SK-N-SH (cell line): ENCODE measurements at regions not wholly inside any gene's neighbourhood (a gene's known extent, or its start where the extent isn't known, plus 50 kb on each side); places are given as distances from the start of the nearest gene placed in this dataset.

Experiments used
- CTCF ChIA-PET: fragments of 300-600, 350-600 bp; formaldehyde crosslinking; extraction: SDS; loops from one replicate; lab custom pipeline; 2021; lab: Yijun Ruan, JAX
- POLR2A ChIA-PET: fragments of 350-600 bp; sonication (Branson Sonifier 250); formaldehyde crosslinking; extraction: SDS; loops from one replicate; lab custom pipeline; 2020; ENCODE audit warnings: antibody characterized with exemption, inconsistent platforms; lab: Yijun Ruan, JAX
- DNase-seq: peaks from one replicate; pipeline ENCODE4 v3.0.0; 2012
- H2AFZ ChIP-seq: fragments of 200-600 bp; sonication (generic); 2 replicates; pipeline ENCODE4 v1.8.1; 2016; ENCODE audit warnings: antibody characterized with exemption, mild to moderate bottlenecking, low read depth
- H3F3A ChIP-seq: fragments of 200-600 bp; sonication (generic); replicated peaks from 2 replicates; pipeline ENCODE3; 2016; ENCODE audit warnings: antibody characterized with exemption, mild to moderate bottlenecking; ENCODE audit not compliant: insufficient read depth
- H3K27ac ChIP-seq, 2 experiments: fragments of 200-500 bp in 1 of 2; fragments of 200-600 bp in 1 of 2; sonication (Bioruptor generic) in 1 of 2; sonication (generic), shearing (Covaris generic) in 1 of 2; 2 replicates each; pipeline versions ENCODE4 v1.5.1 to v1.6.1; 2014 to 2016; ENCODE audit warnings: low read depth in 2 of 2, inconsistent platforms in 1 of 2, low read length in 1 of 2, mild to moderate bottlenecking in 1 of 2, mixed read lengths in 1 of 2
- H3K27me3 ChIP-seq: fragments of 200-600 bp; sonication (generic), shearing (Covaris generic); 2 replicates; pipeline ENCODE4 v1.6.1; 2016; ENCODE audit warnings: mixed run types; ENCODE audit not compliant: insufficient read depth
- H3K36me3 ChIP-seq, 2 experiments: fragments of 200-500 bp in 1 of 2; fragments of 200-600 bp in 1 of 2; sonication (Bioruptor generic) in 1 of 2; sonication (generic) in 1 of 2; replicated peaks in 1 of 2; 2 replicates each; pipeline versions ENCODE3 to v1.5.1; 2014 to 2016; ENCODE audit warnings: low read length in 1 of 2, mild to moderate bottlenecking in 1 of 2; ENCODE audit not compliant: insufficient read depth in 2 of 2, control insufficient read depth in 1 of 2
- H3K4me1 ChIP-seq, 2 experiments: fragments of 200-500 bp in 1 of 2; fragments of 200-600 bp in 1 of 2; sonication (Bioruptor generic) in 1 of 2; sonication (generic), shearing (Covaris generic) in 1 of 2; 2 replicates each; pipeline versions ENCODE4 v1.5.1 to v1.6.1; 2014 to 2016; ENCODE audit warnings: low read depth in 1 of 2, low read length in 1 of 2, mixed run types in 1 of 2; ENCODE audit not compliant: insufficient read depth in 2 of 2, control insufficient read depth in 1 of 2
- H3K4me2 ChIP-seq: fragments of 200-600 bp; sonication (generic), shearing (Covaris generic); 2 replicates; pipeline ENCODE4 v1.6.1; 2017; ENCODE audit warnings: mixed run types
- H3K4me3 ChIP-seq, 2 experiments: fragments of 200-500 bp in 1 of 2; fragments of 200-600 bp in 1 of 2; sonication (Bioruptor generic) in 1 of 2; sonication (generic), shearing (Covaris generic) in 1 of 2; 2 replicates each; pipeline versions ENCODE4 v1.5.1 to v1.8.1; 2014 to 2016; ENCODE audit warnings: low read depth in 2 of 2, inconsistent platforms in 1 of 2, low read length in 1 of 2, mild to moderate bottlenecking in 1 of 2, mixed read lengths in 1 of 2, moderate library complexity in 1 of 2
- H3K79me2 ChIP-seq: fragments of 200-600 bp; sonication (generic); 2 replicates; pipeline ENCODE4 v1.8.1; 2017; ENCODE audit warnings: mild to moderate bottlenecking; ENCODE audit not compliant: insufficient read depth
- H3K9ac ChIP-seq: fragments of 200-600 bp; sonication (generic); 2 replicates; pipeline ENCODE4 v1.6.1; 2017; ENCODE audit warnings: mixed run types
- H3K9me2 ChIP-seq: fragments of 200-600 bp; sonication (generic); 2 replicates; pipeline ENCODE4 v1.6.1; 2017; ENCODE audit warnings: mixed run types
- H3K9me3 ChIP-seq: fragments of 200-600 bp; sonication (generic); 2 replicates; pipeline ENCODE4 v1.6.1; 2017; ENCODE audit warnings: mixed run types, mild to moderate bottlenecking, moderate library complexity
- H4K20me1 ChIP-seq: fragments of 200-600 bp; sonication (generic); 2 replicates; pipeline ENCODE4 v1.6.1; 2017; ENCODE audit warnings: mild to moderate bottlenecking, mixed run types; ENCODE audit not compliant: insufficient read depth
- CTCF ChIP-seq: fragments of 200-600 bp; sonication (generic); IDR thresholded peaks from 2 replicates; pipeline ENCODE4 v1.6.1; 2017; ENCODE audit warnings: antibody characterized with exemption, mild to moderate bottlenecking, moderate library complexity
- ELF1 ChIP-seq: IDR thresholded peaks from 2 replicates; pipeline ENCODE4 v1.4.0; 2012
- EP300 ChIP-seq, 2 experiments: IDR thresholded peaks; 2 replicates each; pipeline versions ENCODE4 v1.4.0 to v1.6.1; 2012; ENCODE audit warnings: borderline replicate concordance in 1 of 2, low read depth in 1 of 2, low read length in 1 of 2
- EZH2phosphoT487 ChIP-seq: fragments of 200-600 bp; sonication (generic); IDR thresholded peaks from 2 replicates; pipeline ENCODE4 v1.6.1; 2017; ENCODE audit warnings: low read depth, mixed run types, mild to moderate bottlenecking, antibody characterized with exemption, moderate library complexity, borderline replicate concordance
- FOXJ3 ChIP-seq: sonication (generic); formaldehyde crosslinking; IDR thresholded peaks from 2 replicates; pipeline ENCODE4 v1.5.1; 2020; ENCODE audit warnings: mild to moderate bottlenecking, missing genetic modification reagents
- GABPA ChIP-seq: IDR thresholded peaks from 2 replicates; pipeline ENCODE4 v1.4.0; 2012; ENCODE audit warnings: low read depth, mild to moderate bottlenecking
- JUND ChIP-seq: IDR thresholded peaks from 2 replicates; pipeline ENCODE4 v1.4.0; 2012
- MAX ChIP-seq: IDR thresholded peaks from 2 replicates; pipeline ENCODE4 v1.4.0; 2012; ENCODE audit warnings: low read depth
- NFIC ChIP-seq: IDR thresholded peaks from 2 replicates; pipeline ENCODE4 v1.4.0; 2012; ENCODE audit warnings: borderline replicate concordance
- POLR2AphosphoS5 ChIP-seq: IDR thresholded peaks from 2 replicates; pipeline ENCODE4 v1.6.1; 2012; ENCODE audit warnings: low read depth, low read length
- RAD21 ChIP-seq: IDR thresholded peaks from 2 replicates; pipeline ENCODE4 v1.6.1; 2012; ENCODE audit warnings: mild to moderate bottlenecking, low read length
- RCOR1 ChIP-seq: fragments of 150-350 bp; IDR thresholded peaks from 2 replicates; pipeline ENCODE4 v1.6.1; 2017; ENCODE audit warnings: antibody characterized with exemption, low read length
- RXRA ChIP-seq: IDR thresholded peaks from 2 replicates; pipeline ENCODE4 v1.4.0; 2012; ENCODE audit warnings: low read depth, mild to moderate bottlenecking, borderline replicate concordance
- SMC3 ChIP-seq: IDR thresholded peaks from 2 replicates; pipeline ENCODE4 v1.6.1; 2012; ENCODE audit warnings: low read depth, low read length, improper control_type of control experiment
- TCF12 ChIP-seq: IDR thresholded peaks from 2 replicates; pipeline ENCODE4 v1.4.0; 2012
- TEAD4 ChIP-seq: IDR thresholded peaks from 2 replicates; pipeline ENCODE4 v1.4.0; 2012; ENCODE audit warnings: mild to moderate bottlenecking, borderline replicate concordance; ENCODE audit not compliant: insufficient read depth
- USF1 ChIP-seq: IDR thresholded peaks from 2 replicates; pipeline ENCODE4 v1.4.0; 2012; ENCODE audit warnings: low read depth, borderline replicate concordance
- YY1 ChIP-seq: IDR thresholded peaks from 2 replicates; pipeline ENCODE4 v1.4.0; 2012; ENCODE audit warnings: low read depth, mild to moderate bottlenecking
- WGBS: methylation state at CpG from one replicate; pipeline ENCODE4 v1.1.6; 2017; ENCODE audit warnings: low lambda C conversion rate; 5-methylcytosine and 5-hydroxymethylcytosine counted together
- TF ChIP-seq, protein P1 (sequence below): IDR thresholded peaks from 2 replicates; pipeline ENCODE4 v1.6.1; 2012; ENCODE audit warnings: mild to moderate bottlenecking, low read depth, low read length, moderate library complexity
- TF ChIP-seq, protein P2 (sequence below): fragments of 150-350 bp; IDR thresholded peaks from 2 replicates; pipeline ENCODE4 v1.6.1; 2016; ENCODE audit warnings: mild to moderate bottlenecking, low read depth, low read length

GRCh38 chr16:66188917-66189725, 177.4 kb upstream of the CDH5 start:
- 56% methylated on average over 10 of the region's 10 CpGs for WGBS
- ChIA-PET POLR2A (no interaction called here), CTCF (no interaction called here)
- H3K36me3 ChIP-seq = no peaks in the 10 kb centered on the region
- peaks cover 3% of the 10 kb centered on the region for H3F3A ChIP-seq
- no peak overlapping the region for H3K4me2 ChIP-seq
- H4K20me1 ChIP-seq = no peaks in the 10 kb centered on the region
- no peaks in the 10 kb centered on the region for H3K79me2 ChIP-seq
- no peak overlapping the region for H2AFZ ChIP-seq
- H3K9me3 ChIP-seq = no peaks in the 10 kb centered on the region
- no peak for DNase-seq
- H3K9ac ChIP-seq = no peak overlapping the region
- no peak overlapping the region for H3K4me3 ChIP-seq
- 0 out of 2 replicates have a peak, but pooled peaks cover 6% of the 10 kb centered on the region for H3K27me3 ChIP-seq
- H3K9me2 ChIP-seq = no peaks in the 10 kb centered on the region
- H3K27ac ChIP-seq = no peak overlapping the region
- H3K4me1 ChIP-seq = peaks cover 0 to 2% of the 10 kb centered on the region in 2 experiments; a peak in 2 of 4 replicates
- TF ChIP-seq TEAD4 (no peak), JUND (no peak), USF1 (no peak), ELF1 (no peak), RCOR1 (no peak), RAD21 (no peak), RXRA (no peak), FOXJ3 (CRISPR knock-in tag) (no peak), TCF12 (no peak), POLR2AphosphoS5 (no peak), MAX (no peak), NFIC (no peak), EZH2phosphoT487 (no peak), YY1 (no peak), SMC3 (no peak), EP300 (IDR thresholded peaks at IDR 0.05; ENCODE audit: borderline replicate concordance in 1 of 2, low read depth in 1 of 2, low read length in 1 of 2) (no peak), CTCF (no peak), GABPA (no peak)
- TF ChIP-seq, protein P1, sequence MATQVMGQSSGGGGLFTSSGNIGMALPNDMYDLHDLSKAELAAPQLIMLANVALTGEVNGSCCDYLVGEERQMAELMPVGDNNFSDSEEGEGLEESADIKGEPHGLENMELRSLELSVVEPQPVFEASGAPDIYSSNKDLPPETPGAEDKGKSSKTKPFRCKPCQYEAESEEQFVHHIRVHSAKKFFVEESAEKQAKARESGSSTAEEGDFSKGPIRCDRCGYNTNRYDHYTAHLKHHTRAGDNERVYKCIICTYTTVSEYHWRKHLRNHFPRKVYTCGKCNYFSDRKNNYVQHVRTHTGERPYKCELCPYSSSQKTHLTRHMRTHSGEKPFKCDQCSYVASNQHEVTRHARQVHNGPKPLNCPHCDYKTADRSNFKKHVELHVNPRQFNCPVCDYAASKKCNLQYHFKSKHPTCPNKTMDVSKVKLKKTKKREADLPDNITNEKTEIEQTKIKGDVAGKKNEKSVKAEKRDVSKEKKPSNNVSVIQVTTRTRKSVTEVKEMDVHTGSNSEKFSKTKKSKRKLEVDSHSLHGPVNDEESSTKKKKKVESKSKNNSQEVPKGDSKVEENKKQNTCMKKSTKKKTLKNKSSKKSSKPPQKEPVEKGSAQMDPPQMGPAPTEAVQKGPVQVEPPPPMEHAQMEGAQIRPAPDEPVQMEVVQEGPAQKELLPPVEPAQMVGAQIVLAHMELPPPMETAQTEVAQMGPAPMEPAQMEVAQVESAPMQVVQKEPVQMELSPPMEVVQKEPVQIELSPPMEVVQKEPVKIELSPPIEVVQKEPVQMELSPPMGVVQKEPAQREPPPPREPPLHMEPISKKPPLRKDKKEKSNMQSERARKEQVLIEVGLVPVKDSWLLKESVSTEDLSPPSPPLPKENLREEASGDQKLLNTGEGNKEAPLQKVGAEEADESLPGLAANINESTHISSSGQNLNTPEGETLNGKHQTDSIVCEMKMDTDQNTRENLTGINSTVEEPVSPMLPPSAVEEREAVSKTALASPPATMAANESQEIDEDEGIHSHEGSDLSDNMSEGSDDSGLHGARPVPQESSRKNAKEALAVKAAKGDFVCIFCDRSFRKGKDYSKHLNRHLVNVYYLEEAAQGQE = no peak
- TF ChIP-seq, protein P2, sequence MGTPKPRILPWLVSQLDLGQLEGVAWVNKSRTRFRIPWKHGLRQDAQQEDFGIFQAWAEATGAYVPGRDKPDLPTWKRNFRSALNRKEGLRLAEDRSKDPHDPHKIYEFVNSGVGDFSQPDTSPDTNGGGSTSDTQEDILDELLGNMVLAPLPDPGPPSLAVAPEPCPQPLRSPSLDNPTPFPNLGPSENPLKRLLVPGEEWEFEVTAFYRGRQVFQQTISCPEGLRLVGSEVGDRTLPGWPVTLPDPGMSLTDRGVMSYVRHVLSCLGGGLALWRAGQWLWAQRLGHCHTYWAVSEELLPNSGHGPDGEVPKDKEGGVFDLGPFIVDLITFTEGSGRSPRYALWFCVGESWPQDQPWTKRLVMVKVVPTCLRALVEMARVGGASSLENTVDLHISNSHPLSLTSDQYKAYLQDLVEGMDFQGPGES = no peak
